ENCODE measurements at regions not wholly inside any gene's neighbourhood (a gene's known extent, or its start where the extent isn't known, plus 50 kb on each side); places are given as distances from the start of the nearest gene placed in this dataset.

DNA sequence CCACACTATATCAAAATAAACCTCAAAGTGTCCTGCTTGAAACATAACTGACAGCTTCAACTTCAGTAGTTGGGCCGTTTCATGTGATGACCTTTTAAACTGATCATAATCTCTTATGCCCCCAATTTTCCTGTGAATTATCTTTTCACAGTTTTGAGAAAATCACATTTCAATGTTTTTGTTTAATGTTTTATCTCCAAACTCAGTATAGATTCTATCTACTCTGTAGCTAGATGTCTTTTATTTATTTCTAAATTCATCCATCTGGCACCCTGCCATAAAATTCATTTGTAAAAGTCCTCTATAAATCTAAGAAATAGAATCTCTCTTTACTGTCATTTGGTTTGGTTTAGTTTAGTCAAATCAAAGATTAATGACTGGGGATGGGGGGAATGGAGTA lies 557.3 kb downstream of the ANKRD50 start (continued):
- TF ChIP-seq, protein P1, sequence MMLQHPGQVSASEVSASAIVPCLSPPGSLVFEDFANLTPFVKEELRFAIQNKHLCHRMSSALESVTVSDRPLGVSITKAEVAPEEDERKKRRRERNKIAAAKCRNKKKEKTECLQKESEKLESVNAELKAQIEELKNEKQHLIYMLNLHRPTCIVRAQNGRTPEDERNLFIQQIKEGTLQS (CRISPR knock-in tag; conservative IDR thresholded peaks at IDR 0.05), result no peak
- TF ChIP-seq TCF7 (CRISPR knock-in tag; IDR thresholded peaks at IDR 0.05; ENCODE audit: low read depth), result no peak
- no peak for TF ChIP-seq ZNF219 (CRISPR knock-in tag; IDR thresholded peaks at IDR 0.05; ENCODE audit: borderline replicate concordance)
- no peak for TF ChIP-seq ZNF317 (CRISPR knock-in tag; IDR thresholded peaks at IDR 0.05; ENCODE audit: borderline replicate concordance, low read depth)
- TF ChIP-seq EMX1 (CRISPR knock-in tag; IDR thresholded peaks at IDR 0.05), result no peak
- TF ChIP-seq, protein P2, sequence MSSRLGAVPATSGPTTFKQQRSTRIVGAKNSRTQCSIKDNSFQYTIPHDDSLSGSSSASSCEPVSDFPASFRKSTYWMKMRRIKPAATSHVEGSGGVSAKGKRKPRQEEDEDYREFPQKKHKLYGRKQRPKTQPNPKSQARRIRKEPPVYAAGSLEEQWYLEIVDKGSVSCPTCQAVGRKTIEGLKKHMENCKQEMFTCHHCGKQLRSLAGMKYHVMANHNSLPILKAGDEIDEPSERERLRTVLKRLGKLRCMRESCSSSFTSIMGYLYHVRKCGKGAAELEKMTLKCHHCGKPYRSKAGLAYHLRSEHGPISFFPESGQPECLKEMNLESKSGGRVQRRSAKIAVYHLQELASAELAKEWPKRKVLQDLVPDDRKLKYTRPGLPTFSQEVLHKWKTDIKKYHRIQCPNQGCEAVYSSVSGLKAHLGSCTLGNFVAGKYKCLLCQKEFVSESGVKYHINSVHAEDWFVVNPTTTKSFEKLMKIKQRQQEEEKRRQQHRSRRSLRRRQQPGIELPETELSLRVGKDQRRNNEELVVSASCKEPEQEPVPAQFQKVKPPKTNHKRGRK (CRISPR knock-in tag; IDR thresholded peaks at IDR 0.05; ENCODE audit: borderline replicate concordance), result no peak
- TF ChIP-seq, protein P3, sequence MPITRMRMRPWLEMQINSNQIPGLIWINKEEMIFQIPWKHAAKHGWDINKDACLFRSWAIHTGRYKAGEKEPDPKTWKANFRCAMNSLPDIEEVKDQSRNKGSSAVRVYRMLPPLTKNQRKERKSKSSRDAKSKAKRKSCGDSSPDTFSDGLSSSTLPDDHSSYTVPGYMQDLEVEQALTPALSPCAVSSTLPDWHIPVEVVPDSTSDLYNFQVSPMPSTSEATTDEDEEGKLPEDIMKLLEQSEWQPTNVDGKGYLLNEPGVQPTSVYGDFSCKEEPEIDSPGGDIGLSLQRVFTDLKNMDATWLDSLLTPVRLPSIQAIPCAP (CRISPR knock-in tag; IDR thresholded peaks at IDR 0.05), result no peak

DNA sequence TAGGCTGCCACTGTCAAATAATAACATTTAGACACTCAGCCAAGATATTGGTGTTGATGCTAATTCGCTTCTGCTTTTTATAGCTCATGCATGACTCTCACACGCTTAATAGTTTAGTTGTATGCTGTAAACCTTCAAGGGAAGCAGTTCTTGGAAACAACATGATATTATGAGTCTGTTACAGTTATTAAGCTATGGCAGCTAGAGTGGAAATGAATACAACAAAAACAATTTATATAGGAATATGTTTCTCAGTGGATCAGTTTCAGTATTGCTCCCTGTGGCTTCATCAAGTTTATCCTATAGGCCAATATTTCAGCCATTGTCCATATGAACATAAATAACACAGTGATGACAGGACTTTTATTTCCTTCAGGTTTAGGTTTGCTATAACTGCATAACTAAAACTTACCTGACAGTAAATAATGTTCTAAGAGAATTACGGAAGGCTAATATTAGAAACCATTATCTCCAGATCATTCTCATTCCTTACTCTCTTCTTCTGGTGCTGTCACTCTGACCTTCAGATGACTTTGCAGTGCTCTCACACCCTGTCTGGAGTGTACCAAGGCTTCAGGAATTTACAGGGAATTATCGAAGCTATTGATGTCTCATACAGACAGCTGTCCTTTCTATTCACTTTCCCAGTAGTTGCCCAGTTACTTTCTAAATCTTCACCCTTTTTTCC lies 555.0 kb downstream of the ANKRD50 start:
- Mint-ChIP-seq H3K4me3 (no peak overlapping the region), H3K4me1 (no peaks in the 10 kb centered on the region), H3K27me3 (ENCODE audit: low read depth) (no peaks in the 10 kb centered on the region), H3K27ac (no peak overlapping the region), H3K9me3 (peaks cover 4% of the 10 kb centered on the region), H3K36me3 (no peaks in the 10 kb centered on the region)
- DNase-seq (ENCODE audit: low spot score) (no peak), ATAC-seq (no peak)
- POLR2A ChIA-PET, result no interaction called here
- TF ChIP-seq, protein P4, sequence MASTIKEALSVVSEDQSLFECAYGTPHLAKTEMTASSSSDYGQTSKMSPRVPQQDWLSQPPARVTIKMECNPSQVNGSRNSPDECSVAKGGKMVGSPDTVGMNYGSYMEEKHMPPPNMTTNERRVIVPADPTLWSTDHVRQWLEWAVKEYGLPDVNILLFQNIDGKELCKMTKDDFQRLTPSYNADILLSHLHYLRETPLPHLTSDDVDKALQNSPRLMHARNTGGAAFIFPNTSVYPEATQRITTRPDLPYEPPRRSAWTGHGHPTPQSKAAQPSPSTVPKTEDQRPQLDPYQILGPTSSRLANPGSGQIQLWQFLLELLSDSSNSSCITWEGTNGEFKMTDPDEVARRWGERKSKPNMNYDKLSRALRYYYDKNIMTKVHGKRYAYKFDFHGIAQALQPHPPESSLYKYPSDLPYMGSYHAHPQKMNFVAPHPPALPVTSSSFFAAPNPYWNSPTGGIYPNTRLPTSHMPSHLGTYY (CRISPR knock-in tag; IDR thresholded peaks at IDR 0.05), result no peak
- no peak for TF ChIP-seq NFATC4 (CRISPR knock-in tag; IDR thresholded peaks at IDR 0.05)
- CTCF ChIA-PET, result no interaction called here

- ATAC-seq (no peak), DNase-seq (ENCODE audit: low spot score) (no peak)
- Mint-ChIP-seq H3K27ac (no peak overlapping the region), H3K9me3 (peaks cover 4% of the 10 kb centered on the region), H3K4me1 (no peaks in the 10 kb centered on the region), H3K27me3 (ENCODE audit: low read depth) (no peaks in the 10 kb centered on the region; the same call in 1 of the 2 replicates), H3K4me3 (no peak overlapping the region), H3K36me3 (no peaks in the 10 kb centered on the region)
- ChIA-PET POLR2A (no interaction called here), CTCF (no interaction called here)
- no peak for TF ChIP-seq SP1 (CRISPR knock-in tag; conservative IDR thresholded peaks at IDR 0.05)
- TF ChIP-seq, protein P2 (CRISPR knock-in tag; IDR thresholded peaks at IDR 0.05; ENCODE audit: borderline replicate concordance), result no peak
- no peak for TF ChIP-seq ZNF396 (CRISPR knock-in tag; IDR thresholded peaks at IDR 0.05; ENCODE audit: borderline replicate concordance)
- TF ChIP-seq, protein P5, sequence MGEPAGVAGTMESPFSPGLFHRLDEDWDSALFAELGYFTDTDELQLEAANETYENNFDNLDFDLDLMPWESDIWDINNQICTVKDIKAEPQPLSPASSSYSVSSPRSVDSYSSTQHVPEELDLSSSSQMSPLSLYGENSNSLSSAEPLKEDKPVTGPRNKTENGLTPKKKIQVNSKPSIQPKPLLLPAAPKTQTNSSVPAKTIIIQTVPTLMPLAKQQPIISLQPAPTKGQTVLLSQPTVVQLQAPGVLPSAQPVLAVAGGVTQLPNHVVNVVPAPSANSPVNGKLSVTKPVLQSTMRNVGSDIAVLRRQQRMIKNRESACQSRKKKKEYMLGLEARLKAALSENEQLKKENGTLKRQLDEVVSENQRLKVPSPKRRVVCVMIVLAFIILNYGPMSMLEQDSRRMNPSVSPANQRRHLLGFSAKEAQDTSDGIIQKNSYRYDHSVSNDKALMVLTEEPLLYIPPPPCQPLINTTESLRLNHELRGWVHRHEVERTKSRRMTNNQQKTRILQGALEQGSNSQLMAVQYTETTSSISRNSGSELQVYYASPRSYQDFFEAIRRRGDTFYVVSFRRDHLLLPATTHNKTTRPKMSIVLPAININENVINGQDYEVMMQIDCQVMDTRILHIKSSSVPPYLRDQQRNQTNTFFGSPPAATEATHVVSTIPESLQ (CRISPR knock-in tag; IDR thresholded peaks at IDR 0.05), result no peak
- no peak for TF ChIP-seq ZNF671 (CRISPR knock-in tag; IDR thresholded peaks at IDR 0.05)
- TF ChIP-seq, protein P4 (CRISPR knock-in tag; IDR thresholded peaks at IDR 0.05), result no peak
- TF ChIP-seq GRHL2 (CRISPR knock-in tag; IDR thresholded peaks at IDR 0.05; ENCODE audit: insufficient replicate concordance, severe bottlenecking), result no peak
- TF ChIP-seq, protein P6, sequence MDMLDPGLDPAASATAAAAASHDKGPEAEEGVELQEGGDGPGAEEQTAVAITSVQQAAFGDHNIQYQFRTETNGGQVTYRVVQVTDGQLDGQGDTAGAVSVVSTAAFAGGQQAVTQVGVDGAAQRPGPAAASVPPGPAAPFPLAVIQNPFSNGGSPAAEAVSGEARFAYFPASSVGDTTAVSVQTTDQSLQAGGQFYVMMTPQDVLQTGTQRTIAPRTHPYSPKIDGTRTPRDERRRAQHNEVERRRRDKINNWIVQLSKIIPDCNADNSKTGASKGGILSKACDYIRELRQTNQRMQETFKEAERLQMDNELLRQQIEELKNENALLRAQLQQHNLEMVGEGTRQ (CRISPR knock-in tag; IDR thresholded peaks at IDR 0.05), result no peak
- TF ChIP-seq, protein P3 (CRISPR knock-in tag; IDR thresholded peaks at IDR 0.05), result no peak
Measured at GRCh38 chr4:124163401-124163800, 549.1 kb downstream of the ANKRD50 start.

Data from WTC11 (cell line).